GM18909 (cell line): ENCODE measurements at regions not wholly inside any gene's neighbourhood (a gene's known extent, or its start where the extent isn't known, plus 50 kb on each side); places are given as distances from the start of the nearest gene placed in this dataset.
"Not testable (repeated sequence)": the region's sequence is repeated elsewhere in the genome, so short reads cannot be mapped to it uniquely, and the experiment has no call there.

Experiments
- ATAC-seq: cut with Tn5 transposase; IDR thresholded peaks from one replicate; pipeline ENCODE4 v1.9.1; 2021; ENCODE audit warnings: mild to moderate bottlenecking; ENCODE audit not compliant: unreplicated experiment, poor library complexity

DNA sequence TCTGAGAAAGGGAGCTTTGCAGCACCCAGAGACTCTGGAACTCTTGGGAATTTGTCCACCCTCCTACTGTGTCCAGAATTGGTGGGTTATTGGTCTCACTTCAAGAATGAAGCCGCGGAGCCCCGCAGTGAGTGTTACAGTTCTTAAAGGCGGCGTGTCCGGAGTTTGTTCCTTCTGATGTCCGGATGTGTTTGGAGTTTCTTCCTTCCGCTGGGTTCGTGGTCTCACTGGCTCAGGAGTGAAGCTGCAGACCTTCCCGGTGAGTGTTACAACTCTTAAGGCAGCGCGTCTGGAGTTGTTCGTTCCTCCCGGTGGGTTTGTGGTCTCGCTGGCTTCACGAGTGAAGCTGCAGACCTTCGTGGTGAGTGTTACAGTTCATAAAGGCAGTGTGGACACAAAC is 824.7 kb downstream of the LRRTM4 start:
- not testable (repeated sequence) for ATAC-seq

DNA sequence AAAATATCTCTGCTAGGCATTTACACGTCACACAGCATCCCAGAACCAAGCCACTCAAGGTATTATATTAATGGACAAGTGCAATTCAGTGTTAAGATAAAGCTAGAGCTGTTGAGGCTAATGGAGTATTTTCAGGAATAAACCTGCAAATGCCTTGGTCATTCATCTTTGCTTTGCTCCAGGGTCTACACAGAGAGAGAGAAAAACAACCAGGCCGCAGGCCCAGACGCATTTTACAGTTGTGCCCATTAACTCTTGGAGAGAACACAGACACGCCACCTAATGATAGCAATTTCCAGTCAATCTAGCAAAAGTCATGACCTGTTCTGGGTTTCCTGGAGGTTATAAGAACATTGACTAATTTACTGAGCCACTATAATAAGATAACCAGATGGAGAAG is 829.3 kb downstream of the LRRTM4 start:
- no peak for ATAC-seq

DNA sequence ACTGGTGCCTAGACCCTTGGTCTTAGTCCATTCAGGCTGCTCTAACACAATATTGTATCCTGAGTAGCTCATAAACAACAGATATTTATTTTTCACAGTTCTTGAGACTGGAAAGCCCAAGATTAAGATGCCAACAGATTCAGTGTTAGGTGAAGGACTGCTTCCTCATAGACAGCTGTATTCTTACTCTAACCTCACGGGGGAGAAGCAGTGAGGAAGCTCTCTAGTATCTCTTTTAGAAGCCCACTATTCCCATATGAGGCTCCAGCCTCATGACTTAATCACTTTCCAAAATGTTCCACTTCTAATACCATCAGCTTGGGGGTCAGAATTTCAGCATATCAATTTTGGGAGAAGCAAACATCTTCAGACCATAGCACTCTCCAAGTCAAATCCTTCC is 833.4 kb downstream of the LRRTM4 start:
- ATAC-seq = no peak

DNA sequence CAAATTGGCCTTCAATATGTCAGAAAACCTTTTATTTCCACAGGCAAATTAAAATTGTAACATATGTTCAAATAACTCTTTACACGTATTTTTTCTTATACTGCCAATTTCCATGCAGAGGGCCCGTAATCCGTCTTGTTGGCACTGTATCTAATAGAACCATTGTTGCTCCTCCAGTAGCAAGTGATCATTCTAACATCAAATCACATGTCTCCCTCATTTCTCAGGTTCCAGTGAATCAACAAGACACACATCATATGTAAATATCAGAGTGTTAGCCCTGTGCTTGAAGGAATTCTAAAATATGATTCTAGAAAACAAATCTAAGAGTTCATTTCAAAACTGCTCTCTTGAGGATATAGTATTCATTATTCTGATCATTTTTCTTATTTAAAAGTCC is 834.3 kb downstream of the LRRTM4 start:
- ATAC-seq = no peak

DNA sequence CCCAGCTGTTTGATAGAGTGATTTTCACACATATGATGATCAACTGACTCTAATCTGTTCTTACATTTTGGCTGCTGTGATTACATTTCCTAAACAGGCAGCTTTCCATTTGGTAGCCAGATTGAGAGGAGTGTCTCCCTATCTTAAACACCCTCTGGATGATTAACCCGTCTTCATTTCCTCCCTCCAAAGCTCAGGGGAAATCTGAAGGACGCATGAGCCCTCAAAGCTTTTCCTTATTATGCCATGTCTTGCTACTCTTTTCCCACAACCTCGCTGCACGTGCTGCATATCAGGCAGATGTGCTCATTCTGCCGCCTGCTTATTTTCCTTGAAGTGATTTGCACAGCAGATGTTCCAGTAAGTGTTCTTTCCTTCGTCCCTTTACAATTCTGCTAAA is 837.4 kb downstream of the LRRTM4 start:
- no peak for ATAC-seq

DNA sequence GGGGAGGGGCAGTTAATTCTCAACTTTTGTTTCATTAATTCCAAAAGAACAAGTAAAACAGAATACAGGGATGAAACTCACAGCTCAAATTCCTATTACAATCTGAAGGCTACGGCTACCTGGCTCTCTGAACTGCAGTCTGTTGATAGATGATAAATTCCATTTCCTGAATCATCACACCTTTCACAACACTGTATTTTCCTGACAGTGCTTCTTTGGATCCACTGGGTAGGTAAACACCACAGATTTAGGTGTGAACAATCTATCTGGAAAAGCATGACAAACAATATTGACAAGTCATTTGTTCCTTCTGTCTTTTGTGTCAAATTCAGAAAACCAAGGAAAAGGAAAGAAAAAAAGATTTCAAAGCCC is 843.2 kb downstream of the LRRTM4 start:
- ATAC-seq = no peak

GRCh38 chr2:76678383-76679024 is 843.7 kb downstream of the LRRTM4 start:
- no peak for ATAC-seq

DNA sequence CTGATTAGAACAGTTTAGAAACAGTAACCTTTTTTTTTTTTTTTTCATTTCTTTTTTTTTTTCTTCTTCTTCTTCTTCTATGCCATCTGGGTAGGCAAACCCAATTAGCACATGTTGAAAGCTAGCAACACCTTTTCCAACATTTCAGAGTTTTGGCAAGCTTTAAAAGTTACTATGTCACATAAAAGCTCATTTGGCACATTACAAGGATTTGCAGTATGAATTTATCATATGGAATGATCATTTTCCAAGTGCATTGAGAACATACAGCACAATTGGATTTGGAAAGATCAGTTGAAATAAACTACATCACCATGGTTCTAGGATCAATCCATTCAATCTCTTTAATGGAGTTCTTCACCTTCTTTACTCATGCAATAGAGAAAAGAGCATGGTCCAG is 847.0 kb downstream of the LRRTM4 start:
- ATAC-seq = no peak

GRCh38 chr2:76672798-76673197 is 849.4 kb downstream of the LRRTM4 start:
- no peak for ATAC-seq

GRCh38 chr2:76669966-76670465 is 852.2 kb downstream of the LRRTM4 start:
- ATAC-seq = no peak

GRCh38 chr2:76668279-76668678 is 853.9 kb downstream of the LRRTM4 start:
- ATAC-seq = no peak

GRCh38 chr2:76667821-76668271 is 854.3 kb downstream of the LRRTM4 start:
- ATAC-seq = no peak

- ATAC-seq = no peak
Measured at GRCh38 chr2:76642129-76642528, 880.0 kb downstream of the LRRTM4 start.

GRCh38 chr2:76641506-76641905 is 880.7 kb downstream of the LRRTM4 start:
- no peak for ATAC-seq

GRCh38 chr2:76640905-76641304 is 881.3 kb downstream of the LRRTM4 start:
- no peak for ATAC-seq

- ATAC-seq = no peak
Measured at GRCh38 chr2:76639171-76639680, 883.0 kb downstream of the LRRTM4 start.

DNA sequence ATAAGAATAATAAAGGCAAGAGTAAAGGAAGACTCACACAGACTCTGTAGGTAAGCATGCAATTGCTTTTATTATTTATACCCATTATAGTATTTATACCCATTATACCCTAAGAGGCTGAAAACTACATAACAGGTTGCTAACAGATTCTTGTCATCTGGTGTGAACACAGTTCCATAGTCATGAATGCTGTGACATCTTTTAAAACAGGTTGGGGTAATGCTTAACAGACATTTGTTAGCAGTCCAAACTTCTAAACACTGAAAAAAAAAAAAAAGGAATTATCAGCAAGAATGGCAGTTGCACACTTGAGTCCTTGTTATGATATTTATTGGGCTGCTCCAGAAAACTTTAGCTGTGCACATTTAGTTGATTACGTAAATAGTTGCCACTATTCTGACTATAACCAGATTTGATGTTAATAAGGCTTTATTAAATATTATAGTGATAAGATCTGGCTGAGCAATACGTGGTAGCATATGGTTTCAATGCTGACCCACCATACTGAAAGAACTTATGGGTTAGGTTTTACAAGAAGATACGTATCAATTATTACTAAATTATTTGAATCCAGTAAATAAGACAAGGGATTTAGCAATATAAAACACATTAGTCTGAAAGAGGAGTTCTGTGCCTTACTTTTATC is 888.8 kb downstream of the LRRTM4 start:
- no peak for ATAC-seq

- no peak for ATAC-seq
Measured at GRCh38 chr2:76625101-76625500, 897.1 kb downstream of the LRRTM4 start.

- ATAC-seq = no peak
Measured at GRCh38 chr2:76613330-76613729, 902.6 kb upstream of the GCFC2 start.

DNA sequence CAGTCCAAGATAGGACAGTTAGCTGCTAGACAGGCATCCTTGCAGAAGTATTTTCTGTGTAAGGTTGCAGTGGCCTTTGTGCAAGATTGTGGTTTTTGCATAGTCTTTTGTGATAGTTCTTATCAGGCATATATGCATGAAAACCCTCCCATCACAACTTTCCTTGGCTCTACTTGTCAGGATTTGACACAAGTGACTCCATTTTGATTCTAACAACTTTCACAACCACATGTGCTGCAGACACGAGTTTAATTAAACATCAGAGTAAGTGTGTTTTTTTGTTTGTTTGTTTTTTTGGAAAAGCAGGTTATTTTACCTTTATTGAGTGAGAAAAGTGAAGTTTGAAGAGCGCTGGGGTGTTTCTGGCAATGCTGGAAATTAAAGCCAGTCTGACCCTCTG is 902.0 kb upstream of the GCFC2 start:
- no peak for ATAC-seq

DNA sequence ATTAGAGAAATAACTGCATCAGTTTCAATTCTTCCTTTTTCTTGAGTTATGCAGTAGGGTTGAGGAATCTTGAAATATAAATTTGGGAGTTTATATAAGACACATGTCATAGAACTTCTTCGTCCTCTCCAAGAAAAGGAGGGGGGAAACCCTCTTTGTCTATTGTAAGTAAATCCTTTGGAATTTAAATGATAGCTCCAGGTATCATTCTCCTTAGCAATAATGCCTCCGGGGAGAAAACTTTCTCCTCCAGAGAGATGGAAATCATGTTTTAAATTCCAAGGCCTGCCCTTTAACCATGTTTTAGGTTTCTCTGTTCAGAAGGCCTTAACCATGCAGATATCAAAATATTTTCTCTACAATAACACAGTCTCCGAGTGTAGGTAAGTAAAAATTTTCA is 899.7 kb upstream of the GCFC2 start:
- ATAC-seq = no peak
